RCC 7860 (cell line): ENCODE measurements at regions not wholly inside any gene's neighbourhood (a gene's known extent, or its start where the extent isn't known, plus 50 kb on each side); places are given as distances from the start of the nearest gene placed in this dataset.

Source experiments
- DNase-seq: peaks from one replicate; pipeline ENCODE4 v3.0.0-alpha.2; 2015; ENCODE audit warnings: low spot score
- FAIRE-seq: peaks from 2 replicates; lab custom pipeline; 2012; peaks lifted over from hg19 to GRCh38; lab: Jason Lieb, UNC

DNA sequence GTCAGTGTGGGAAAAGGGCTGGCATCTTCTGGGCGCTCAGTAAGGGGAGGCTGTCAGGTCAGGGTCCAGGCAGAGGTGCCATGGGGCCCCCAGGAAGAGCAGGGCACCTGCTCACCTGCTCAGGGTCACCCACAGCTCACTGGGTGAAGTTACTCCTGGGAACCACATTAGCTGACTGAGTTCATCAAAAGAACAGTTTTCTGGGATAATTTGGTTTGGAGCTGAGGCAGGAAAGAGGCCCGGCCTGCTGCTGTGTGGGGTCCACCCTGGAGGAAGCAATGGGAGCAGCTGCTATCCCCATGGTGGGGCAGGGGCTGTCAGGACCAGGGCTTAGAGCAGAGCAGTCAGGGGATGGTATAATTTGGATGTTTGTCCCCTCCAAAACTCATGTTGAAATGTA, 97.2 kb upstream of the GPC1 start:
- DNase-seq (no peak), FAIRE-seq (no peak)

DNA sequence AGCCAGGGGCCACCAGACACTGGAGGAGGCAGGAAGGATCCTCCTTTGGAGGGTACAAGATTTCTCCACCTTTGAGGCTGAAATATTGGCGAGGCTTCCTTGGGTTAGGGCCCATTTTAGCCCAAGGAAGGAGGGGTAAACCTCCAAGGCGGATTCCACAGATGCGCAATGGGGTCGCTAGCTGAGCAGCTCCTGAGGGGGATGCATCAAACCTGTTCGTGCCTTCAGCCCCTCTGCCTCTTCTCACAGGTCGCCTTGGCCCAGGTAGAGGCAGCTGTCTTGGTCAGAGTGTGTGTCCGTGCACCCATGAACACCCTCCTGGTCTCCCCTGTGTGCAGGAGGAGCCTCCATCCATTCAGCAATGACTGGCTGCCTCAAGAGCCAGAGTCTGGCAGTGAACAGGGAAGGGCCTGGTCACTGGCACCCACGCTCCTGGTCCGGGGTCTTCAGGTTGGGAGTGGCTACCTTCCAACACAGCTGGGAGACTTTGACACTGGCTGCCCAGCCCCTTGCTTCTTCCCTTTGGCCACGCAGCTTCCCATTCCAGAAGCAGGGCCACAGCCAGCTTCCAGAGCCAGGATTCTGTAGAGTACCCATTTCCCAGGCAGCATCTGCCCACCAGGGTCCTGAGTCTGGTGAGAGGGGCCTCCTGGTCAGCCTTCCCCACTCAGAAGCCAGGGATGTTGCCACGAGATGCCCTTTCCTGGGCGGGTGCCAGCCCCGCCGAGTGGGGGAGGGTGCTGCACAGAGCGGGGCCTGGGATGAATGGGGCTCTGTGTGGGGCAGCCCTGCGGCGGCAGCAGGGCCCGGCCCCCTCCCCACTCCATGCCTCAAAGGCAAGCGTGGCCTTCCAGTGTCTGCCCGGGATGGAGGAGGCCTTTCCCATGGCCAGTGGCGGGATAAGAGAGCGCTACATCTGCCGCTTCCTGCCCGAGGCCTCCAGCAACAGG, 95.8 kb upstream of the GPC1 start:
- no peak for DNase-seq
- FAIRE-seq: no peak

- no peak for DNase-seq
Observed at GRCh38 chr2:240340361-240340761, 95.1 kb upstream of the GPC1 start.

GRCh38 chr2:240341064-240341463, 94.4 kb upstream of the GPC1 start:
- DNase-seq: no peak
- no peak for FAIRE-seq

More at GRCh38 chr2:240340361-240340761, 95.1 kb upstream of the GPC1 start:
- FAIRE-seq: no peak

- no peak for FAIRE-seq
- DNase-seq: no peak
Observed at GRCh38 chr2:240343548-240343947, 91.9 kb upstream of the GPC1 start.

DNA sequence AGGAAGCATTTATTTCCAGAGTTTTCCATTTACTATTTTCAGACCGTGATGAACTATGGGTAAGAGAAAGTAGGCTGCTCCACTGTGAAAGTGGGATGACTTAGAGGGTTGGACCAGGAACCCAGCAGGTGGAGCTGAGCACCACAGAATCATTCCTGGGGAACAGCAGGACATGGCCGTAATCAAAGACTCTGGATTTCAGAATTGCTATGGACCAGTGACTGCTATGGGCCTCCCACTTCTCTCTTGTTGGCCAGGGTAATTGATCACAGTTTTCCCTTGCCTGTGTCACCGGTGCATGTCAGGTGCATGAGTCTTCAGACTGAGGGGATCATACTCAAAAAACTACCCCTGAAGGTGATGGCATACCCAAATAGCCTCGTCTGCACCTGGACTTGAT, 90.6 kb upstream of the GPC1 start:
- FAIRE-seq (no peak), DNase-seq (no peak)

DNA sequence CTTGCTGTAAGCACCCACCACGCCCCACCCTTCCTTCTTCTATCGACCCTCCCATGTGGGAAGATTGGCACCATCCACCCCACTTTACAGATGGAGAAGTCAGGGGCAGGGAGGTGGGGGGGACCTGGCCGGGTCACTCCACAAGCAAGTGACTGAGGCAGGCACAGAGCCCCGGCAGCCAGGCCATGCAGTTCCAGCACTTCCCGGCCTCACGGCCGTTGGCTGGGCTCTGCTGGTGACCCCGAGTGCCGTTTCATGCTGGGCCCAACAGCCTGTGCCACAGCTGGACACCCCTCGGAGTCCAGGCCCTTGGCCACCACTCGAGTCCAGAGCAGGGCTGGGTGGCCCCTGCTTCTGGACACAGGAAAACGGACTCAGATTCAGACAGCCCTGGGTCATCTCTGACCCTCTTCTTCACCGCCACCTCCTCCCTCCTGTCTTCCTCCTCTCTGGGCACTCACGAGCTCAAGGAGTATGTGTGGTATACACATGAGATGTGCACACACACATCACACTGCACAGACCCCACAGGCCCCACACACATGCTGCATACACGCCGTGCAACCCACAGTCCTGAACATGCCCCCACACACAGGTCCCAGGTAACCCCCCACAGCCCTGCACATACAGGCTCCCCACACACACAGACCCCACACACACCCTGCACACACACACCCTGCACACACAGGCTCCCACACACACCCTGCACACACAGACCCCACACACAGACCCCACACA, 89.3 kb upstream of the GPC1 start:
- FAIRE-seq (no peak), DNase-seq (no peak)

GRCh38 chr2:240346753-240347372, 88.6 kb upstream of the GPC1 start:
- no peak for DNase-seq
- FAIRE-seq: no peak

GRCh38 chr2:240347373-240347940, 88.0 kb upstream of the GPC1 start:
- DNase-seq (no peak), FAIRE-seq (no peak)

DNA sequence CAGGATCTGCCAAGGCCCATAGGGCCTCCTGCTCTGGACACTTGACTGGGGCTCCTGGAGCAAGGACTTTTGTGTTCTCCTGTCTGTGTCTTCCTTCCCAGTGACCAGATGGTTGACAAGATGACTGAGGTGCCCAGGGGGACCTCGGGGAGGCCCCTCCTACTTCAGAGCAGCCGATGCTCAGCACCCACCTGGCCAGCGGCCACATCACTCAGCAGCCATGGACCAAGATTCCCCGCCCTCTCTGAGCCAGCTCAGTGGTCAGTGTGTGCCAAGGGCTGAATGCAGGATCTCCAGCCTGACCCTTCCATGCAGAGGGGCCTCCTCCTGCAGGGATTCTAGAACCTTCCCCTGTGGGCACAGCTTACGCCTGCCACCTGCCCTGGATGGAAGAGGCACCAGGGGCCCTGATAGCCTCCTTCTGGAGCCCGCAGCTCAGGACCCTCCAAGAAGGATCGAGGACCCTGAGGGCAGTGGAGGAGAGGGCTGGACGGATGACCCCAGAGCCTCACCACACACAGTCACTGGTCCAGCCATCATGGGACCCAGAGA, 87.4 kb upstream of the GPC1 start:
- DNase-seq: no peak
- no peak for FAIRE-seq

DNA sequence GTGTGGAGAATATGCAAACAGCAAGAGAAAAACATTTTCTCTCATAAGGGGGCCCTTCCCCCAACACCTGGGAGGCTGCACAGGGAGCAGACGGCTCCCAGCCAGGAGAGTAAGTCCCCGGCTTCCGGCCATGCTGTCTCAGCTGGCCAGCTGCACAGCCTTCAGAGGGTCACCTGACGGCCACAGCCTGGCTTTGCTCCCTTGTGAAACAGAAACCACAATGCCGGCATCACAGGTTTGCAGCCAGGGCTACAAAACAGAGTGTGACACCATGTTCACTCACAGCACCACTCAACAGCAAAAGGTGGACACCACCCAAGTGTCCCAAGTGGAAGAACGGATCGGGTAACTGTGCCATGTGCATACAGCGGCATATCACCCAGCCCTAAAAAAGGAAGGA, 86.9 kb upstream of the GPC1 start:
- no peak for DNase-seq
- FAIRE-seq: no peak

DNA sequence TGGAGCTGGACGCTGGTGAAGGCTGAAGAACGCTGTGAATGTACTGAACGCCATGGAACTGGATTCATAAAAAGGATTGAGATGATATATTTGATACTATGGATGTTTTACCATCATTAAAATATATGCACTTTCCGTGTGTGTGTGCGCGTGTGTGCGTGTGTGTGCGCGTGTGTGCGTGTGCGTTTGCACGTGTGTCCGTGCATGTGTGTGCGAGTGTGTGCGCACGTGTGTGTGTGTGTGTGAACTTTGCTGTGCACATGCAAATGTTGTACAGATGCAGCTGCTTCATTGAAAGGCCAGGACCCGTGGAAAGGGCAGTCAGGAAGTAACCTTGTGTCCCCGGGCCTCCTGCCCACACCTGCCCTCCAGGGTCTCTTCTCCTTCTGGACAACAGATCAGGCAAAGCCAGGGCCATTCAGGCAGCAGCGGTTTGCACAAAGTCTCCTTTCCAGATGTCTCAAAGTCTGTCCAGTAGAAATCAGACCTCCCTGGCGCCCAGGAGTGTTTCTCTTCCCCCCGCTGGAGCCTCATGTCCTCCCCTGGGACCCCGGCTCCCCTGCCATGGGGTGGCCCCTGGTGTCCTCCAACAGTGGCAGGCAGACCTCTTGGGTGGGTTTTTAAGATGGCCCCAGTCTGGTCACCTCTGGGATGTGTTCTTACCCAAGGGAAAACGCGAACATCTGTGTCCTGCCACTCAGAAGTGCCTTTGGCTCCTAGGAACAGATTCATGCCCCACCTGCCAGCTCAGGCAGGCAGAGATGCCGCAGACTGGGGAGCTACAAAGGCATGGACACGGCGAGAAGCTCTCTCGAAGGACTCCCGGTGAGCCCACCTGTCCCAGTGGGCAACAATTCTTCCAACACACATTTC, 86.1 kb upstream of the GPC1 start:
- FAIRE-seq (no peak), DNase-seq (no peak)

GRCh38 chr2:240350006-240350355, 85.5 kb upstream of the GPC1 start:
- DNase-seq (no peak), FAIRE-seq (no peak)

GRCh38 chr2:240350696-240351087, 84.8 kb upstream of the GPC1 start:
- no peak for DNase-seq
- FAIRE-seq: no peak

DNA sequence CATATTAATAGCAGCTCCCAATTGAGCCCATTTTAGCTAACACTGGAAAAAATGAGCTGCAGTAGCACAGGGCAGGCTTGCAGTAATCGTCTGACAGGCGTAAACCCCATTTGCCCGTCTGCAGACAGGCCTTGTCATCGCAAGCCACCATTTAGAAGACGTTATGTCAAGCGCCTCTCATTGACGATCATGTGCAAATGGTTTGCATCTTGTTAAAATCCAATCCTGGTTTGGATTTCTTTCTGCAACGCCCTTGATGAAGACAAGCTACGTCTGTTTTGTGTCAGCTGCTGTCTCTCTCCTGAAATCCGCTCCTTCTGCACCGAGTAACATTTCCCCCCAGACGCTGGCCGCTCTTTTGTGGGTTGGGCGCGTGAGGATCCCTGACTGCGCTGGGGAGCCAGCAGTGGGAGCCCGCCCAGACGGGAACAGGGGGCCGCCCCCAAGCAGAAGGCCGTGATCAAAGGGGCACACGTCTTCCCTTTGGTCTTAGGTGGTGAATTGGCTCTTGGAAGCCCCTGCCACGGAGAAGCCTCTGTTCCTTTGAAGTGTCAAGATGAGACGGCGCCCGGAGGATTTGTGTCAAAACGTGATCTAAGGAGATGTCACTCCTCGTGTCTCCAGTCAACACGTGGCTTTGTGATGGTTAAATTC, 84.2 kb upstream of the GPC1 start:
- FAIRE-seq (no peak), DNase-seq (no peak)

DNA sequence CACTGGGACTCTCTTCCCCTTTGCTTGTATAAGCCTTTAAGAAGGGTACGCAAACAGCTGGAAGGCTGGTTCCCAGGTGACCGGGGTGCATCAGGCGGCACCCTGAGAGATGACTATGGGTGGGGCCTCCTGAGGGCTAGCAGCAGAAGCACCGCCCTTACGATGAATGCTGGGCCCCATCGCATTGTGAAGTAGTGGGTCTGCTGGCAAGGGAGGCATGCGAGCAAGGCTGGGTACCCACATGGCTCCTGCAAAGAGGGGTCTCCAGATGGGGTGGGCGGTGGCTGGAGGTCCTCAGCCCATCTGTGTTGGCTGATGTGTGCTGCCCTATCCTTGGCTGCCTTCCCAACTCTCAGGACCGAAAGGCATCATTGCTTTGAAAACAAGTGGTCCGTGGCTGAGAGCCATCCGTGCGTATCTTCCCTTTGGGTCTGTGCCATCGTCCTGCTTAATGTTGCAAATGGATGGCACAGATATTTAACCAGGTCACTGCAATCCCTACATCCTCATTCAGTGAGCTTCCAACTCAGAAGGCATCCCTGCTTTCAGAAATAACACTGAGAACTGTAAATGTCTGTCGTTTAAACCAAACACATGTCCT, 83.5 kb upstream of the GPC1 start:
- FAIRE-seq: peak; percentile 88
- peak; percentile 62 for DNase-seq

- FAIRE-seq (no peak), DNase-seq (no peak)
Observed at GRCh38 chr2:240353086-240353798, 82.2 kb upstream of the GPC1 start.

- no peak for DNase-seq
- FAIRE-seq: no peak
Observed at GRCh38 chr2:240353944-240354343, 81.5 kb upstream of the GPC1 start.
